HS-5 (cell line): ENCODE measurements at regions not wholly inside any gene's neighbourhood (a gene's known extent, or its start where the extent isn't known, plus 50 kb on each side); places are given as distances from the start of the nearest gene placed in this dataset.

ENCODE experiments used
- DNase-seq: peaks from one replicate; pipeline ENCODE4 v3.0.0-alpha.2; 2012; ENCODE audit warnings: low read depth

- DNase-seq: no peak
These were observed 494.4 kb downstream of the GRIN2A start for GRCh38 chr16:9687737-9688319.

GRCh38 chr16:9689597-9689996 is 492.6 kb downstream of the GRIN2A start:
- DNase-seq: no peak

- DNase-seq: no peak
These were observed 487.1 kb downstream of the GRIN2A start for GRCh38 chr16:9695152-9695551.
